Peyer's patch (tissue), 4 donors: ENCODE measurements at regions not wholly inside any gene's neighbourhood (a gene's known extent, or its start where the extent isn't known, plus 50 kb on each side); places are given as distances from the start of the nearest gene placed in this dataset.

Experiments
- DNase-seq, 3 donors: peaks; one replicate each; pipeline ENCODE4 v3.0.0-alpha.2; 2017 to 2019
- H3K27ac ChIP-seq, 4 donors: fragments of 200-600 bp; sonication (generic); one replicate each; pipeline ENCODE4 v1.5.1; 2016 to 2019
- H3K27me3 ChIP-seq, 2 donors: fragments of 200-600 bp; sonication (generic); one replicate each; pipeline ENCODE4 v1.5.1; 2019
- H3K36me3 ChIP-seq, 3 donors: fragments of 200-600 bp; sonication (generic); one replicate each; pipeline ENCODE4 v1.5.1; 2016 to 2019
- H3K4me1 ChIP-seq, 4 donors: fragments of 200-600 bp; sonication (generic); one replicate each; pipeline ENCODE4 v1.5.1; 2016 to 2019
- H3K4me3 ChIP-seq, 4 donors: fragments of 200-600 bp; sonication (generic); 1 replicate in 3 of 4; 2 replicates in 1 of 4; pipeline ENCODE4 v1.5.1; 2016 to 2019; ENCODE audit warnings: mild to moderate bottlenecking in 1 of 4
- H3K9me3 ChIP-seq, 4 donors: fragments of 200-600 bp; sonication (generic); one replicate each; pipeline ENCODE4 v1.5.1; 2016 to 2019; ENCODE audit warnings: mild to moderate bottlenecking in 1 of 4
- POLR2A ChIP-seq, 2 donors: fragments of 450-650 bp; IDR thresholded peaks; one replicate each; pipeline ENCODE4 v1.5.1; 2017; ENCODE audit warnings: antibody characterized with exemption in 2 of 2, mild to moderate bottlenecking in 2 of 2, moderate library complexity in 2 of 2
- TF ChIP-seq, protein P1 (sequence below), 6 experiments: fragments of 450-650 bp in 4 of 6; fragments of 200-600 bp in 2 of 6; sonication (generic) in 1 of 6; IDR thresholded peaks; one replicate each; pipeline ENCODE4 v1.5.1; 2017 to 2019; ENCODE audit warnings: antibody characterized with exemption in 6 of 6, mild to moderate bottlenecking in 3 of 6, moderate library complexity in 1 of 6

- Histone ChIP-seq H3K4me1 (no peaks in the 10 kb centered on the region), H3K27me3 (no peaks in the 10 kb centered on the region), H3K36me3 (no peaks in the 10 kb centered on the region), H3K9me3 (no peaks in the 10 kb centered on the region), H3K4me3 (no peak overlapping the region), H3K27ac (no peak overlapping the region)
- TF ChIP-seq, protein P1, sequence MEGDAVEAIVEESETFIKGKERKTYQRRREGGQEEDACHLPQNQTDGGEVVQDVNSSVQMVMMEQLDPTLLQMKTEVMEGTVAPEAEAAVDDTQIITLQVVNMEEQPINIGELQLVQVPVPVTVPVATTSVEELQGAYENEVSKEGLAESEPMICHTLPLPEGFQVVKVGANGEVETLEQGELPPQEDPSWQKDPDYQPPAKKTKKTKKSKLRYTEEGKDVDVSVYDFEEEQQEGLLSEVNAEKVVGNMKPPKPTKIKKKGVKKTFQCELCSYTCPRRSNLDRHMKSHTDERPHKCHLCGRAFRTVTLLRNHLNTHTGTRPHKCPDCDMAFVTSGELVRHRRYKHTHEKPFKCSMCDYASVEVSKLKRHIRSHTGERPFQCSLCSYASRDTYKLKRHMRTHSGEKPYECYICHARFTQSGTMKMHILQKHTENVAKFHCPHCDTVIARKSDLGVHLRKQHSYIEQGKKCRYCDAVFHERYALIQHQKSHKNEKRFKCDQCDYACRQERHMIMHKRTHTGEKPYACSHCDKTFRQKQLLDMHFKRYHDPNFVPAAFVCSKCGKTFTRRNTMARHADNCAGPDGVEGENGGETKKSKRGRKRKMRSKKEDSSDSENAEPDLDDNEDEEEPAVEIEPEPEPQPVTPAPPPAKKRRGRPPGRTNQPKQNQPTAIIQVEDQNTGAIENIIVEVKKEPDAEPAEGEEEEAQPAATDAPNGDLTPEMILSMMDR (IDR thresholded peaks at IDR 0.05) = no peak
- TF ChIP-seq POLR2A (IDR thresholded peaks at IDR 0.05) = no peak
- DNase-seq = no peak
Measured at GRCh38 chr14:82641050-82641540, 1107.4 kb upstream of the SEL1L start.

DNA sequence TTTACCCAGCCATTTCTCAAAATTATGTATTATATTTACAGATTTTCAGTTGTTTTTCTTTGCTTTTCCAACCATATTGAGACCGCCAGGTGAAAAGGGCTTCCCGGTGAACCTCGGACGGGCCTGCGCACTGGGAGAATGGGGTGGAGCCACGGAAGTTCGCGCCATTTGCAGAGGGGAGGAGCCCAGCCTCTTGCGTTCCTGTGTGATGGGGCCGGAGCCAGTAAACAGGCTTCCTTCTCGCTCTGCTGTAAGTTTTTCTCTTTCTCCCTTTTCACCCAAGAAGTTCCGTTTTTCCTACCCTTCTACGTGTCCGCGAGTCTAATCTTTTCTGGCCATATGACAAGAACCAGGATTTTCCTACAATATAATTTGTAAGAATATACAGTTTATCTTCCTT, 1108.8 kb upstream of the SEL1L start:
- H3K36me3 ChIP-seq = no peaks in the 10 kb centered on the region
- H3K9me3 ChIP-seq = no peaks in the 10 kb centered on the region
- TF ChIP-seq, protein P1 (IDR thresholded peaks at IDR 0.05) = no peak
- no peak for TF ChIP-seq POLR2A (IDR thresholded peaks at IDR 0.05)
- no peak overlapping the region for H3K4me3 ChIP-seq
- H3K27ac ChIP-seq = no peak overlapping the region
- H3K27me3 ChIP-seq = no peaks in the 10 kb centered on the region
- no peak for DNase-seq
- H3K4me1 ChIP-seq = no peaks in the 10 kb centered on the region

DNA sequence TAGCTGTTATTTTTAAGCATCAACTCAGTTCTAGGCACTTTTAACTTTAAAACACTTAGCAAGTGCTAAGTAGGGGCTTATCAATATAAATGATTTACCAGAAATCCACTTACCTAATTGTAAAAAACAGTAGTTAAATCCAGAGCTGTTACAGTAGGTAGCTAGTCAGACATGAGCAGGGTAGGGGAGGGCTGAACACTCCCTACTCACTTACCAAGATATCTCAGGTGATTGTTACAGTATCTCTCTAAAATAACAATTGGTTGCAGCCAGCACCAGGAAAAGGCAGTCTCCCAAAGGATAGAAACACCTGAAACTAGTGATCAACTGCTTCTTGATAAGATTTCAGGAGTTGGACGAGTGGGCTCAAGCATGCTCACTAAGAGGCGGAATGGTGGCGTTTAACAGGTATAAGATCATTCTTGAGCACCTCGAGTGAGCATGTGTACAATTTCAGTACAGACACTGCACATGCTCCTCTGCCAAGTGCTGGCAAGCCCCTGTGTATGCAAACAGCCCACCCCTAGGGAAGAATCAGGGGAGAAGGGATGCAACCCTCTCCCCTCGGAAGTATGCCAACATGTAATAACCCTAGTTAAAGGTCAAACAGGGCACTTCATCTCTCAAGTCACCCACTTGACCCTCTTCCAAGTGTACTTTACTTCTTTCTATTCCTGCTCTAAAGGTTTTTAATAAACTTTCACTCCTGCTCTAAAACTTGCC, 1113.6 kb upstream of the SEL1L start:
- no peak for TF ChIP-seq POLR2A (IDR thresholded peaks at IDR 0.05)
- TF ChIP-seq, protein P1 (IDR thresholded peaks at IDR 0.05) = no peak
- H3K4me3 ChIP-seq = no peak overlapping the region
- no peaks in the 10 kb centered on the region for H3K36me3 ChIP-seq
- no peak overlapping the region for H3K27ac ChIP-seq
- no peaks in the 10 kb centered on the region for H3K27me3 ChIP-seq
- no peaks in the 10 kb centered on the region for H3K9me3 ChIP-seq
- H3K4me1 ChIP-seq = no peaks in the 10 kb centered on the region
- no peak for DNase-seq

DNA sequence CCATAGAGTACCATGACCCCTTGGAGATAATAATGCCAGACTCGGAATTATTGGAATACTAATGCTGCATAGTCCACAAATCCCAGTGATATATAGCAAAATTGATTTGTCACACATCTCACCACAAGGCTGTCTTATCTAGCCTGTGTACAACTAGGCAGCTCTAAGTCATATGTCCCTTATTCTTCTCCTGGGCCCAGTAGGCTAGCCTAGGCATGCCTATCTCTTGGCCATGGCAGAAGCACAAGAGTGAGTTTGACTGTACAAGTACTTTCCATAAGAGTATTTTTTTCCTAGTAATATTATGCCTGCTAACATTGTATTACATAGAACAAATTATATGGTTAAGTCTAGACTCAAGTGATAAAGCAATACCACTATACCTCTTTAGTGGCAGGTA, 1122.1 kb upstream of the SEL1L start:
- Histone ChIP-seq H3K27me3 (no peaks in the 10 kb centered on the region), H3K4me3 (no peak overlapping the region), H3K27ac (no peak overlapping the region), H3K4me1 (no peaks in the 10 kb centered on the region), H3K9me3 (no peaks in the 10 kb centered on the region), H3K36me3 (no peaks in the 10 kb centered on the region)
- no peak for DNase-seq
- no peak for TF ChIP-seq POLR2A (IDR thresholded peaks at IDR 0.05)
- TF ChIP-seq, protein P1 (IDR thresholded peaks at IDR 0.05) = no peak

GRCh38 chr14:82657186-82657675, 1123.6 kb upstream of the SEL1L start:
- Histone ChIP-seq H3K4me3 (no peak overlapping the region), H3K27me3 (no peaks in the 10 kb centered on the region), H3K36me3 (no peaks in the 10 kb centered on the region), H3K9me3 (no peaks in the 10 kb centered on the region), H3K4me1 (no peaks in the 10 kb centered on the region), H3K27ac (no peak overlapping the region)
- TF ChIP-seq, protein P1 (IDR thresholded peaks at IDR 0.05) = no peak
- TF ChIP-seq POLR2A (IDR thresholded peaks at IDR 0.05) = no peak
- no peak for DNase-seq
